HG03103 (cell line): ENCODE measurements at regions not wholly inside any gene's neighbourhood (a gene's known extent, or its start where the extent isn't known, plus 50 kb on each side); places are given as distances from the start of the nearest gene placed in this dataset.

Experiments used
- ATAC-seq: cut with Tn5 transposase; IDR thresholded peaks from one replicate; pipeline ENCODE4 v1.9.1; 2021; ENCODE audit warnings: low read depth; ENCODE audit not compliant: unreplicated experiment

DNA sequence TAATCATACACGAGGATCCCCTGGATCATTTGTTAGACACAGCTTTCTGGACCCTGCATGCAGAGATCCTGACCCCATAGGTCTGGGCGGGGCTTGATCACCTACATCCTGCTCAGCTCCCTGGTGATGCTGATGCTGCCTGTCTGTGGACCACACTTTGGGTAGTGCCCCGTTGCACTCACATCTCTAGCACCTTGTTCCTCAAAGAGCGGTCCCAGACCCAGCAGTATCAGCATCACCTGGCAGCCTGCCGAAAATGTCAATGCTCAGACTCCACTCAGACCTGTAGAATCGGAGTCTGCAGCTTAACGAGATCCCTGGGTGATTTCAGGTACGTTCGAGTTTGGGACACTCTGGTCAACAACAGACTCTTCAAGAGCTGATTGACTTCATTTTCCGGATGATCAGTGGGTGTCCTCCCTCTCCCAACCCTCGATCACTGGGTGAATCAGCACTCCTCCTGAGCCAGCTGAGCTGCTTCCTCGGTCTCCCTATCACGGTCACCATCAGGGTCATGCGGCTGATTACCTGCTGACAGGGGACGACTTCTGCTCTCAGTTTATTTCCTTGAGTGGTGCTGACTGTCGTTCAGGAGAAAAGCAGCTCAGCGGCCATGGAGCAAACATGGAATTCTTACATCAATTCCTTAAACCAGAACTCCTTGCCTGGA, 150.6 kb upstream of the RAB12 start:
- ATAC-seq: no peak

GRCh38 chr18:8460748-8461147, 148.5 kb upstream of the RAB12 start:
- ATAC-seq: no peak

DNA sequence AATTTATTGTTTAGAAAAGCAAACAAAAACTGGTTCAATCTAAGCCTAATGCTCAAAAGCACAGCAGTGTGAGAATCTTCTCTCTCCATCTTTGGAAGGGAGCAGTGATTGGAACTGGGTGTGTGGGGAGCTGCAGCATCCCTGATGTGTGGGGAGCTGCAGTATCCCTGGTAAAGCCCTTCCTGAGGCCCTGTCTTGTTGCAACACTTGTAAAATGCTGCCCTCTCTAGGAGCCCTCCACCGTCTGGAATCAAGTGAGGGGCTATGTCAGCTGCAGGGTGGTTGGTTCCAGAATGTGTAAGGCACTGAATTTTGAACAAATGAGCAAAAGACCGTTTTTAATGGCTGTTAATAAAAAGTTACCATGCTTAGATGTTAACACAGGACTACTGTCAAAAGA, 147.7 kb upstream of the RAB12 start:
- no peak for ATAC-seq

- ATAC-seq: no peak
Observed at GRCh38 chr18:8462651-8463185, 146.5 kb upstream of the RAB12 start.

- ATAC-seq: no peak
Observed at GRCh38 chr18:8463791-8464190, 145.4 kb upstream of the RAB12 start.

GRCh38 chr18:8468191-8468590, 141.0 kb upstream of the RAB12 start:
- no peak for ATAC-seq

DNA sequence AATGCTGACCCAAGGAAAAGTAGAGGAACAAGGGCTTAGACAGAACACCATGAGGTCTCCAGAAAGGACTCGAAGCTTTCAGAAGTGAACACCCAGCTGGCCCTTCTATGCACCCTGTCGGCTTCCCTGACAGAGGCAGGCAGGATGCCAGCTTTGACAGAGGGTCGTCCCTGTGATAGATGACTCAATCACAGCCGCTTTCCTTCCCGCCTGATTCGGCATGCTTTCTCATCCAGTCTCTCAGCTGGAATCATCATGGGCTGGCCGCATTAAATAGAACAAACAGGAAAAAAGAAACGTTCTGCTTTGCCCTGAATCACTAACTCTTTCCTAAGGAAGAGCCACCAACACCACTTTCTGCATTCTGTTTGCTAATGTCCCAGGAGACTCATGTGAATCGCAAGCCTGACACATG, 140.3 kb upstream of the RAB12 start:
- ATAC-seq: no peak

- no peak for ATAC-seq
Observed at GRCh38 chr18:8469544-8470130, 139.6 kb upstream of the RAB12 start.

GRCh38 chr18:8471372-8471771, 137.9 kb upstream of the RAB12 start:
- no peak for ATAC-seq

DNA sequence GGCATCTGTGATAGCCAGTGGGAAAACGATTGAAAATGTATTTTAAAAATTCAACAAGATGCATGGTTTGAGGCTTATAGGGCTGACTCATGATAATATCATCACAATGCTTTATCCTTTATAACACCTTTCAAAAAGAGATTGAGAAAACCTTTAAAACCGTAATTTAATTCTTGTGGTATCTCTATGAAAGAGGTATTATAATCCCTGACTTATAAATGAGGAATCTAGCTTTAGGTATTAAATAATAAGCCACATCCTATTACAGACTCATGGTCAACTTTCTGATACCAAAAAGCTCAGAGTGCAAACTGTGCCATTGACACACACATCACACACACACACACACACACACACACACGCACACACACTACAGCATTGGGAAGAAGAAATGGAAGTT, 134.6 kb upstream of the RAB12 start:
- ATAC-seq: no peak

DNA sequence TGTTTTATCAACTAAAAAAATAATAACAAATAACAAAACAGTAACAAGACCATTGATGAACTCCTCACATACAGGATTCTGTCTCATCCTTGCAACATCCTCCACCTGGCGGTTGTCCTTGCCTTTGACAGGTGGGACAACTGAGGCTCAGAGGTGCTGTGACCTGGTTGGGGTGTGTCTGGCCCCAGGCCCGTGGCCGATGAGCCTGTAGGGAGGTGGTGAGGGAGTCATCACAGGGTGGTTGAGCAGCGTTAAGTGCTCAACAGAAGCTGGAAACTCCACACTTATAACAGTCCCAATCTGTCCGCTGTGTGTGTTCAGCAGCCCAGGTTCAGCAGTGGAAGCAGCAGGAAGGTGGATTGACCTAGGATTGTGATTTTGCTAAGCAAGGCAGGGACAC, 131.6 kb upstream of the RAB12 start:
- no peak for ATAC-seq

DNA sequence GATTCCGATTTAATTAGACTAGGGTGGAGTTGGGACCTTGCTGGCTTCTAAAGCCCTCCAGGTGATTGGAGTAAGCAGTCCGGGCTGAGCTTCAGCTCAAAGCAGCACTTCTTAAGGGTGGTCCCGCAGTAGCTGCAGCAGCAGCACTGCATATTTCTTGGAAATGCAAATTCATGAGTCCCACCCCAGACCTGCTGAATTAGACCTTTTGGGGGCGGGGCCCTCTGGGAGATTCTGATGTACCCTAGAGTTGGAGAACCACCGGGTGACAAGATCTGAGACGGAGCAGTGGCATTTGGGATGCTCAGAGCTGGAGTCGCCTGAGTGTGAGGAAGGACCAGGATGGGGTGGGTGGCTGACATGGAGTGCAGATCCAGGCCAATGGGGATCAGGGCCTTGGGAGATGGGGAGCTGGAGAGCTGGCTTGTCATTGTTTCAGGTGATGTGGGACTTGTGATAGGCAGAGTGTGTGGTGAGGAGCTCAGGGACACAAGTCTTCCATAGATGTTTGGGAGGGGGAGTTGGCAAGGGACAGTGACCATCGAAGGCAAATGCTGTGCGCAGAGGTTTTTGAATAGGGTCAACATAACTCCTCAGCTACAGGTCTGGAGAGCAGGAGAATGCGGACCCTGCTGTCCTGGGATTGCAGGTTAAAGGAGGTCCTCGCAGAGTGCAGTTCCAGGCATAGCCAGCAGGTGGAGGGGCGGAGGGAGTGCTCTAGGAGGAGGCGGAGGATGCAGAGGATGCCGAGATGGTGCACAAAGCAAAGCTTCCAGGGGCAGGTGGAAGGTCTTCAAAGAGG, 130.9 kb upstream of the RAB12 start:
- peak; percentile 82 for ATAC-seq

- ATAC-seq: no peak
Observed at GRCh38 chr18:8478968-8479370, 130.3 kb upstream of the RAB12 start.

- no peak for ATAC-seq
Observed at GRCh38 chr18:8479789-8480188, 129.4 kb upstream of the RAB12 start.

- no peak for ATAC-seq
Observed at GRCh38 chr18:8480506-8481328, 128.5 kb upstream of the RAB12 start.

DNA sequence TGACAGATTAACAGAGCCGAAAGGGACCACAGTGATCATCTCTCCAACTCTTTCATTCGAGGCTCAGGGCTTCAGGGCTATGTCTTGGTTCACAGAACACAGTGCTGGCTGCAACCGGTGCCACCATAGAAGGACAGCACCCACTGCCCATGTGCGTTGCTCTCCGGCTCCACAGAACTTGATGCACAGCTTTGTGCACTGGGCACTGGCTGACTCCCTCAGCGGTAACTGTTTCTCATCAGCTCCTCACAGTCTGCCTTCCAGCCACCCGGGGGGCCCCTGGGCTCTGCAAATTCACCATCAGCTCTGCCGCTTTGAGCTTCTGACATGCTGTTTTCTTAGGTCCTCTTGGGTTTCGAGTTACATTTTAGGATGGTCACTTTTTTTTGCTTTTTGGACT, 124.3 kb upstream of the RAB12 start:
- no peak for ATAC-seq

DNA sequence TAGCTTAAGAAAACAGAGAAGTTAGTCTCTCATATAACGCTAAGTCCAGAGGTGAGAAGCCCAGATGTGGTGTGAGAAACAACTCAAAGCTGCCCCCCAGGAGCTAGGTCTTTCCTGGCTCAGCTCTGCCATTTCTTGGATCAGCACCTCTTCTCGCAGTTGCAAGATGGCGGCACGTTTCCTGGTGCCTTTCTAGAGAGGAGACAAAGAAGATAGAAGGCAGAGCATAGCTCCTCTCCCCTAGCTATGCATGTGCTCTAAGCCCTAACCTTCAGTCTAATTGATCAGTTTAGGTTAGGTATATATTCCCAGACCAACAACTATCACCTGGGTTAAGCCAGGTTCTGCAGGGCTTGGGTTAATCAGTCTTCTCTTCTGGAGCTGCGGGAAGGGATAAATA, 119.5 kb upstream of the RAB12 start:
- ATAC-seq: no peak

DNA sequence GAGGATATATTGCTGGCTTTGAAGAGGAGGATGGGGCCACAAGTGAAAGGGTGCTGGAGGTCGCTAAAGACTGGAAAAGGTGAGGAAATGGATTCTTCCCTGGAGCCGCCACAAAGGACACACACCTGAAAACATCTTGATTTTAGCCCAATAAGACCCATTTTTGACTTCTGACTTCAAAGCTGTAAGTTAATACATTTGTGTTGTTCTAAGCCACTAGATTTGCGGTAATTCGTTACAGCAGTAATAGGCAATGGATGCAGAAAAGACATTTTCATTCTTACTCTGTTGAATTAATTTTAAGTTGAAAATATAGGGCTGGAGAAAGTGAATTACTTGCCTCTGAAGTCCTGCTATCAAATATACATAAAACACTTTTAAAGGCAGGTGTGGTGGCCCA, 117.7 kb upstream of the RAB12 start:
- ATAC-seq: no peak

GRCh38 chr18:8493141-8493540, 116.1 kb upstream of the RAB12 start:
- no peak for ATAC-seq

DNA sequence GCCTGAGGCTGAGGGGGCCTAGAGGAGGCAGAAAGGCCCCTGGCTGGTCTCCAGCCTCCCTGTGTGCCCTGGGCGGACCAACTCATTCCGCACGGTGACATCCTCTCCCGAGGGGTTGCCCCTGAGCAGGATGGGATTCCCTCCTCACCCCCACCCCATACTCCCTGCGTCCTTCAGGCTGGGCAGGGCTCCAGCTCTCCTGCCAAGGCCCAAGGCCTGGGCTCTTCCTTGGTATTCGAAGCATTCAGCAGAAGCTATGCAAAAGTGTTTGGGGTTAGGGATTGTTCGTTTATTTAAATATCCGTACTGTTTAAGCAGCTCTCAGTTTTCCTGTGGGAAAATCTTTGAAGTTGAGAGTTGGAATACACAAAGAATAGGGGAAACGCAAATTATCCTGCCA, 113.1 kb upstream of the RAB12 start:
- ATAC-seq: no peak

DNA sequence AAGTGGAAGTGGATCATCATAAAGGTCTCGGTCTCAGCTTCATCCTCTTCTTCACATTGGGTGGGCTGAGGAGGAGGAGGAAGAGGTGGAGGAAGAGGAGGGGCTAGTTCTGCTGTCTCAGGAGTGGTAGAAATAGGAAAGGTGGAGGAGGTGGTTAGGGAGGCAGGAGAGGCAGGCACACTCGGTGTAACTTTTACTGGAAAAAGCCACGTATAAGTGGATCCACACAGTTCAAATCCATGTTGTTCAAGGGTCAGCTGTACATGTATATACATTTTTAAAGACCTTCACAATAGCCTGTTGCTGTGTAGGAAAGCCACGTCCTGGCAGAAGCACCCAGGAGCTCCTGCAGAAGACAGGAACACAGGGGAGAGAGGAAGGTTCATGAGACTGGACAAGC, 110.3 kb upstream of the RAB12 start:
- ATAC-seq: no peak
